GM18519 (cell line): ENCODE measurements at regions not wholly inside any gene's neighbourhood (a gene's known extent, or its start where the extent isn't known, plus 50 kb on each side); places are given as distances from the start of the nearest gene placed in this dataset.

Source experiments
- ATAC-seq: cut with Tn5 transposase; IDR thresholded peaks from one replicate; pipeline ENCODE4 v1.9.1; 2021; ENCODE audit warnings: mild to moderate bottlenecking, moderate library complexity; ENCODE audit not compliant: unreplicated experiment, low FRiP score

DNA sequence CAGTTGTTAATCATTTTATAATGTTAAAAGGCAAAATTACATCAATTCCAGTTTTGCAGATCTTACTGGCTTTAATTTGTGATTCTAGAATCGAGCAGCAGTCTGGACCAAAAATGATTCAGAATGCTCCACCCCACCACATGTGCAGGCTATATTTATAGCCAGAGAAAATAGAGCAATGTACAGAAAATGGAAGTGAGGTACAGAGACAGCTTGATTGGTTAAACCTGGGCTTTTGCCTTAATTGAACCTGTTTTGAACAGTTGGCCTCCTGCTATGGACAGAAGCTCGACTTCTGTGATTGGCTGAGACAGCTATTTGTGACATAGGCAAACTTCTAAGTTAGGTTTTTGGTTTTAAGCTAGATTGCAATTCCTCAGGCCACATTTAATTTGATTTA is 607.4 kb upstream of the MIR17HG start:
- no peak for ATAC-seq

DNA sequence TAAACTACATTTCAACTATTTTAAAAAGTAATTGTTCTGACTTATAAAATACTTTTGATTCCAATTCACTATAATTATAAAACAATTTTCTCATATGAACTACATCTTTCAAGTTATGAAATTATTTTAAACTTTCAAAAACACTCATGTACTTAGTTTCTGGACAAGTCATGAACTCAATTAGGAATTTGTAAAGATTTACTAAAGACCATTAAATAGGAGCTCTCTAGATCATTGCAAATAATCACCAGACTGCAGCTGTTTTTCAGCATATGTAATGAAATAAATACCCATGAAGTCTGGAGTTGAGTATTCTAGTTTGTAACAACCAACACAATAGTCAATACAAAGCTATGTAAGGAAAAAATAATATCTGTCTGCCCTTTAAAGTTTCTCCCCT is 605.1 kb upstream of the MIR17HG start:
- ATAC-seq = no peak

DNA sequence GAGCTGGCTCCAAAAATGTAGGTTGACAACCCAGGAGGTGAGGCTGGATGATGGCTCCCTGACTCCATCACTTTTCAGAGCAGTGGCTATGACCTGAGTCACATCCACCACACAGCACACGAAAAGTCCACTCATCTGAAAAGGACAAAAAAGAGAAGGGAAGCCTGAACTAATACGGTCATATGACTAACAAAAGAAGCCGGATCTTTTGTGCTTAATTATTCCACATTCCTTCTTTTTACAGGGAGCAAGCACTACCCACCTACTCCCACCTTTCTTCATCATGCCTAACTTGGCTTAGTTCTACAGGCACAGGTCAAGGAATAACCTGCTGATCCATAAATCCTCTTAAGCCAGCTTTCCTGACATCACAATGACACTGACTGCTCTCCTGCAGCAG is 601.3 kb upstream of the MIR17HG start:
- ATAC-seq = no peak

DNA sequence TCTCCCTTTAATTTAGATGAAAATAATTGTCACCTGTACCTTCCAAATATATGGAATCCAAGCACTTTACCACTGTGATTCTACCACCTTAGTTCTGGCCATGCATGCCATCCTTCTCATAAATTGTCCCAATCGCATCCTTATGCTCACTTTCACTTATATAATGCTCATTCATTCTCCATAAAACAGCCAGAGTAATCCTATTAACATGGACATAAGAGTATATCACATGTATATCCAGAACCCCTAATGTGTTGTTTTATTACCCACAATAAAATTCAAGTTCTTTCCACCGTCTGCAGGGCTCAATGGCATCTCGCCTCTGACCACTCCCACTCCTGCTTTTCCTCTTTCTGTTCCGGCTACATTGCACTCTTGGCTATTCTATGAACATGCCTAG is 597.5 kb upstream of the MIR17HG start:
- no peak for ATAC-seq

DNA sequence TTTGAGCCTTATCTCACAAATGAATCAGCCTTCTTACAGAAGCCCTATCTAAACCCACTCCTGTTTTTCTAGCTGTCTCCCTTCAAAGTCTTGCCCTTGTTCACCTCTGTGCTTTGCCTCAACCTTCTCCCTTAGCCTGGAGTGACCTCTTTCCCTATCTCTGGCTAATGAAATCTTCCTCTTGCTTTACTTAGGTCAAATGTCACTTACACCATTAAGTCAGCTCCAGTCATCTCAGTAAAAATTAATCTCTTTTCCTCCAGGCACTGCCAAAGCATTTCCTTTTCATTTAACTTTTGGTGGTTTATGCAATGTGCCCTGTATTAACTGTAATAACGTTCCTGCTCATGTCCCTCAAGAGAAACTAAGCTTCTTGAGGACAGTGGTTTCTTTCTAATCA is 596.5 kb upstream of the MIR17HG start:
- no peak for ATAC-seq

DNA sequence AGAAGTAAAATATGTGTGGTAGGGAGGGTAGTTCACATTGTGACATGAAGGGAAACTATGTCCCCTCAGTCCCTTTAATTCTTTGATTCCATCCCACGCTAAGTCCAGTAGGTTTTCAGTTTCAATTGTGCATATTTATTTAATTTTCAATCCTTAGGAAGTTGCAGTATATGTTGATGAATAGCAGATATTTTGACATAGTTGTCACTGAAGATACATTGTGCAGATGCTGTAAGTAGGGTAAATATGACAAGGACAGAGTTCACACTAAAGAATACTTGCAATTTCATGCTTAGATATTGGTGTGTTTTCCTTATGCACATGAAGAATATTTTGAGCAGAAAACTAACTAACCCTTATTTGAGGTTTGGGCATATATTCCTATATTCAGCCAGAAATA is 595.4 kb upstream of the MIR17HG start:
- no peak for ATAC-seq

DNA sequence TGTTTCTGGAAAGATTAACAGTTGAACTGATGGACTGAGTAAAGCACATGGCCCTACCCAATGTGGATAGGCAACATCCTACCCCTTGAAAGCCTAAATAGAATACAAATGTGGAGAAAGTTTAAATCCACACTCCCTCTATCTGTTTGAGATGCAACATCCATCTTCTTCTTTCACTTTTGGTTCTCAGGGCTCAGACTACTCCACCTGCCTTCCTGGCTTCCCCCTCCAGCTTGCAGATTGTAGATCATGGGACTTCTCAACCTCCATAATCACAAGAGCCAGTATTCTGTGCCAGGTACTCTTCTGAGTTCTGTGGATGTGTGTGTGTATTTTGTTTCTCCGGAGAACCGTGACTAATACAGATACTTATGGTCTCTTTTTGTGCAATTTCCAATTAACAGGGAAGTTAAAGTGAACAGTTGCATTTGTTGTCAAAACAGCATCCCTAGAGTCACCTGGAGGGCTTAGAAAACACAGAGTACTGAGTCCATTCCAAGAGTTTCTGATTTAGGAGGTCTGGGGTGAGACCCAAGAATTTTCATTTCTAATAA is 590.3 kb upstream of the MIR17HG start:
- ATAC-seq = no peak

DNA sequence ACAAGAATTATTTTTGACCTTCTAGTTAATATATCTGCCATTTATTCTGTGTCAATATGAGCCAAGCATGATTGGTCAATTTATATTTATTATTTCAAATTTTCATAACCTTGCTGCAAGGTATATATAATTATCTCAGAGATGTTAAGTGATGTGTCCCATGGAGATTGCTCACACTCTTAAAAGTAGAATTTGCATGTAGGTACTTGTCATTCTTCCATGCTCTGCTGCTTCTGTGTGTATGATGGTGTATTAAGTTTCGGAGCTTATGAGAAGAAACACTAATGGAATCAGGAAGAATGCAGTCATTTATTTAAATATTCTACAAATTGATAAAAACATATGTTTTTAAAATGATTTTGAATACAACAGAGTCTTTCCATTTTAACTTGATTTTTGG is 586.8 kb upstream of the MIR17HG start:
- ATAC-seq = no peak

DNA sequence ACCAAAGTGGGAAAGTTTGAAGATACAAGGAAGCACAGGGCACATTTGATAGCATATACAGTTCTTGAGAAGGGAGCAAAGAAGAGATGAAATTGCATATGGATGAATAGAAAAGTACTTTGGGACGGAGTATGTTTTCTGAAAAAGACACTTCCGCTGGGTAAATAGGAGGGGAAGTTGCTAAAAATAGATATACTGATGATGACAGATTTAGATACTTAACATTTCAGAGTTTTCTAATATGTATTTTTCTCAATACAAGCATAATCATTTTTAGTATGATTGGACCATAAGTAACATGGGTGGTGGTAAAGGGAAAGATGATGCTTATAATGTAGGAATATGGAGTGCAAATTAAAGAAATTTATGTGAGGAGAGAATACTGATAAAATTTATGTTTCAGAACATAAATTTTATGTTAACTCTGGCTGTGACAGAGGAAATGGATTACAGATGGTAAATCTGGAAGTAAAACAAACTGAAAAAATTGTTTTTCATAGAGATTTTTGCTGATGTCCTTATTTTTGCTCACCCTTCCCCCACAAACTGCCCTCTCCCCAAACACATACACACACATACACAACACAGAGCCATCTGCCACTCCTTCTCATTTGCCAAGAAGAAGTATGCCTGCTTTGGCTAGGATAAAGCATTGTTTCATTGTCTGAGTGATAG is 583.9 kb upstream of the MIR17HG start:
- no peak for ATAC-seq

DNA sequence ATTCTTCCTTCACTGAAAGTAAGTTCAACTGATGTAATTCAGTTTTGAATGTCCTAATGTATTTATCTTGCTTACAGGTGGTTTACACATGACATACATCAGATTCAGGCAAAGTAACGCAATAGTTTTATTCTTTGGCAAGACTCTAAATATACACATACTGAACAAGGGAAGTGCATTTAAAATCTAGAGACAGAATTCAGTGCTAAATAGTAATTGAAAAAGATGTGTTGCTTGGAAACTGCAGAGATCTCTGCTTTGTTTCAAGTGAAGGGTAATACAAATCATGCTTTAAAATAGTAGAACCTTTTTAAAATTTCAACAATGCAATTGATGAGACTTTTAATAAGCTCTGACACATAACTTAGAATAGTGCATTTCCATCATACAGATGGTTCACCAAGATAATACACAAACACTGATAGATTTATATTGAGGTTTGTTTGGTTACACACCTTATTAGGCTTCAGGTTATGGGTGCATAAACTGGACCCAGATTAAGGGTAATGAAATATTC is 581.0 kb upstream of the MIR17HG start:
- ATAC-seq = no peak

DNA sequence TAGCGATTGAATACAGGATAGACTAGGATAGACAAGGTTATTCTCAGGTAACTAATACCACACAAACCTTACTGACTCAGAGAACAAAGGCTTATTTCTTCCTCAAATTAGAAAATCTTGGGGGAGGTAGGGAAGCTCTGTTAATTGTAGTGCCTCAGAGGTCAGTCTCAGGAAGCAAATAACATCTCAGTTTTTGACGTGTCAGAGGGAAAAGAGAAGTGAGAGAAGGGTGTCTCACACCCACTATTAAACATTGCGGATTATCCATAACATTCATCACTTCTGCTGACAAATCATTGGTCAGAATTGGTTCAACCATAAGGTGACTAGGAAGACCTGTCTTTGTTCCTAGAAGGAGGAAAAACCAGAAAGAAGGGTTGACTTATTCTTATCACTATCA is 579.4 kb upstream of the MIR17HG start:
- no peak for ATAC-seq

DNA sequence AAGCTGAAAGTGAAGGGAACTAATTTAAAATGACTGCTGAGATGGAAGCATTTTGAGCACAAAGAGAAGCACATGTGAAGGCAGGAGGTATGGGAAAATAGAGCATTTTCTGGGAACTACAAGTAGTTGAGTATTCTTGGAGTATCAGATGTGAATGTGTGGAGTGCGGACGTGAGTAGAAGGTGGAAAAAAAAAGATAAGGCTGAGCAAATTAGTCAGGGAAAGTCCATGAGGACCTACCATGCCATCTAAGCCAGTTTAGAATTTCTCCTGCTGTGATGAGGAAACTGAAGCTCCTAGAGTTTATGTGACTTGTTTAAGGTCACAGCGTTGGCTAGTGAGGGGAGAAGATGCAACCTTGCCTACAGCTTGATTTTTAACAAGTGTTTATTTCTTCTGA is 578.1 kb upstream of the MIR17HG start:
- ATAC-seq = no peak

DNA sequence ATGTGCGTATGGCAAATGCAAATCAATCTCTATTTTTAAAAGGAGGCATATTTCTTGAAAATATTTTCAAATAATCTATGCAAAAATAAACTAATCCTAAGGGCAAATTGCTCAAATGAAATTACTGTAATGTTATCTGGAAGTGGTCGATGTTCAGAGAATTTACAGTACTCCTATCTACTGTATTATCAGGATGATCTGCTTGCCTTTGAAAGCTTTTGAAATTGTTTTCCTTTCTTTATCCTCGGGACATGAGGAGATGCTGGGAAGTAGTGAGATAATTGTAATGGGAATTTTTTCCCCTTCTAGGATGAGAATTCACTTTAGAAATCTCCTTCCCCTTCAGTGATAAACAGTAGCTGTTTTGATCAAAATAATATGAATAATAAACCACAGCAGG is 577.2 kb upstream of the MIR17HG start:
- no peak for ATAC-seq

DNA sequence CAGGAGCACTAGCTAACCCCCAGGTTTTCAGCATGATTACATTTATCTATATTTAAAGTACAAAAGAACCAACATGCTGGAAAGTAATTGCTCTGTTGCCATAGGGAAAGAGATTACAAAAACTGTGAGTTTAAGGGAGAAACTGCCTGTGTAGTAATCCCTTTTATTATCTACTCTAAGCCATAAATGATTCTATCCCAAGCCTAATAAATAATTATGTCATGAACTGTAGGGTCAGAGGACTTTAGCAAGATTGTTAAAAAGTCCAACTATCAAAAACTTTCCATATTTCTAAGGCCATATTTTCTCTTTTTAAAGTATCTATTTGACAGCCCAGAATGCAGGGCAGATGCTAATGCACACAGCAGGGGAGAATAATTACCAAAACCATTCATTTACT is 573.8 kb upstream of the MIR17HG start:
- no peak for ATAC-seq

DNA sequence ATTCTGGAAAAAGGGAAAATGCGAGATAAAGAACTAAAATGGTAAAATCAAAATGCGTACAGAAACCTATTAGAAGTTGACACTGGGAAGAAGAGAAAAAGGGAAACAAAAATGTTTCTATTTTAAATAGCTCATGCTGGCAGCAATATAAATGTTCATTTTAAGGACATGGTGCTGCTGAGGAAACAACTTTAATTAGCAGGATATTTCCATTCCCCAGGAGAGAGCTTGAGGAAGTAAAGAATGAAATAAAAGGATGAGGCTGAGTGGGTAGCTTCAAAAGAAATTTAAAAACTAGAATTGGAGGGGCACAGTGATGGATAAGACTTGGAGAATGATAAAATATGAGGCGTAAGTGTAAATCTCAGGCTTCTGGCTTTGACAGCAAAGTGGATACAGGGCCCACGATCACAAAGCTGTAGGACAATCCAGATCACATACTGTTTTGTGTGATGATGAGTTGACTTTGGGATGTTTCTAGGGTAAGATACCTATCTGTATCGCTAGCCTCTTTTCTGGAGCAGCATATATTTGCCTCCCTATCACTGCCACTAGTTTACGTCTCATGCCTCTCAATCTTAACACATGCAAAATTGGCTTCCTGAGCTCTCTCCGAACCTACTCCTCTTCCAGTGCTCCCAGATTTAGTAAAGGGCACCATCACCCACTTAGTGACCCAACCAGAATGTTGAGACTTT is 571.3 kb upstream of the MIR17HG start:
- ATAC-seq = no peak

DNA sequence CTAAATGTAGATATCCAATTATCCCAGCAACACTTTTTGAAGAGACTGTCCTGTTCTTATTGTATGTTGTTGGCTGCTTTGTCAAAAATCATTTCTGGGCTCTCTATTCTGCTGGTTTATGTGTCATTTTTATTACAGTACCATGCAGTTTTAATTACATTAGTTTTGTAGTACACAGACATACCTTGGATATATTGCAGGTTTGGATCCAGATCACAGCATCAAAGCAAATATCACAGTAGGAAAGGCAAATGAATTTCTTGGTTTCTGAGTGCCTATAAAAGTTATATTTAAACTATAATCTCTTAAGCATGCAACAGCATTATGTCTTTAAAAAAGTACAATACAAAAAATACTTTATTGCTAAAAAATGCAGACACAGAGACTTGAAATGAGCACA is 564.2 kb upstream of the MIR17HG start:
- no peak for ATAC-seq

DNA sequence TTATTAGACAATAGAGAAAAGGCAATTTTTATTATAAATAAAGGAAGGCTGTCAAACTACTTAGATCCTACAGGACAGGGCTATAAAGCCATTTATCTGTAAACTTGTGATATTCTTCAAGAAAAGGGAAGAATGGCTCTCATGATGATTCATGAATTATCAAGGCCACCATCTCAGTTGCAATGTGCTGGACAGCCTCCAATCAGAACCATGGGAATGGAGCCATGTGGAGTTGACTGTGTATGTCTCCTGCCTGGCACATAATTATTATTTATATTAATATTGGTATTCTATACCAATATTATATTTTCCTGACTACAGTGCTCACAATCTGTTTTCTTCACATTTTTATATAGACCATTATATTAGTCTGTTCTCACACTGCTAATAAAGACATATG is 560.5 kb upstream of the MIR17HG start:
- no peak for ATAC-seq

DNA sequence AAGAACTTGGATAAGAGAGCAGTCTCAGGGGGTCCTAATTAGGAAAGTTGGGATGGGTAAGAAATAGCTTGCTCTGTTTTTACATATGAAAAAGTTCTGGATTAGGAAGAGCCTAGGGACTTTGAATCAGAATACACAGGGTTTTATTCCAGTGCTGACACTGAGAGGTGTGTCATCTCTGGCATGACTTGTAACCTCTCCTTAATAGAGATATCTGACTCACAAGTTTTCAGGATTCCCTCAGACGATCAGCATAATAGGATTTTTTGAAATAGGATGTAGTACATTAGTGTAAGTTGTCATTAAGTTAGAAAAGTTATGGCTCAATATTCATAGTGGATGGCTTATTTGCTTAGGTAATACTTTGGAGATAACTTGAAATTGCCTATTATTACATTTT is 555.2 kb upstream of the MIR17HG start:
- no peak for ATAC-seq

DNA sequence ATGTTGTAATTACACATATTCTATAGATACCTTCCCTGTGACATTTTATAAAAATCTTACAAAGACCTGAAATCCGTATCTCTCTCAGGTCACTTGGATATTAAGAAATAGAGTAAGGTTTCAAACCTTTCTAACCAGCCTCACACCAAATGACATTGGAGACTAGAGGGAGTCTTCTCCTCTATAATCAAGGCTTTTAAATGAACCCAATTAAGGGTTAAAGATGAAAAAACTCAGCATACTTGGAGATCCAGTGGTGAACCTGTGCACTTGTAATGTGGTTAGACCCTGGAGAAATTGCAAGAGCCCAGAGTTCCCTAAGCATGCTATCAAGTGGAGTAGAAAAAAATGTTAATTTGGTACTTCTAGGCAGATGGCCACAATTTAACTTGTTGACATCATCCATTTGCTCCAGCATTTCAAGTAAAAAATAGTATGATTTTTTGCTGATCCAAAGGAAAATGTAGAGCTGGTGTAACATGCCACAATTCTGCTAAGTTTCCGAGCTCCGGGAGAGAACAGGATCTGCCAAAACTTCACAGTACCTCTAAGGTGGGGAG is 554.1 kb upstream of the MIR17HG start:
- ATAC-seq = no peak

DNA sequence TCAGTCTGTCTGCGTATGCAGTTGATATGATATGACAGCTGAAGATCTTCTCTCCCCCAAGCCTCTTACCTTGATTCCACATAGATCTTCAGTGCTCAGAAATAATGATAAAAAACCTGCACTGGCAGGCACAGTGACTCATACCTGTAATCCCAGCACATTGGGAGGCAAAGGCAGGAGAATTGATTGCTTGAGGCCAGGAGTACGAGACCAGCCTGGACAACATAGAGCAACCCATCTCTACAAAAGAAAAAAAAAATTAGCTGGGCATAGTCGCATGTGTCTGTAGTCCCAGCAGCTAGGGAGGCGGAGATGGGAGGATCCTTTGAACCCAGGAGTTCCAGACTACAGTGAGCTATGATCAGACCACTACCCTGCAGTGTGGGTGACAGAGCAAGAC is 551.0 kb upstream of the MIR17HG start:
- no peak for ATAC-seq

DNA sequence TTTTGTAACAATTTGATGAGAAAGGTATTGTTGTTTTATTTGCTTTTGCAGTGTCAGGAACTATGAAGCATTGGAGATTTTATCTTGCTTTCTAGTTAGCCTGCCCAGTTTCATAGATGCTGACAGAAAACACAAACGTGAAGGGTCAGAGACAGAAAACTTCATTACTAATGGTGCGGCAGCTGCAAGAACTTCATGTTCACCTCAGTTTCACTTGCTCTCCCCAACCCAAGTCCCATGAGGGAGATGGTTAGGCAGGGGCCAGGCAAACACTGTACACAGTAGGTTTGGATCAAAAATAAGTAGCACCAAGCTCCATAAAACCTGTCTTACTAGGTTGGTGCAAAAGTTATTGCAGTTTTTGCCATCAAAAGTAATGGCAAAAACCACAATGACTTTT is 550.2 kb upstream of the MIR17HG start:
- no peak for ATAC-seq

DNA sequence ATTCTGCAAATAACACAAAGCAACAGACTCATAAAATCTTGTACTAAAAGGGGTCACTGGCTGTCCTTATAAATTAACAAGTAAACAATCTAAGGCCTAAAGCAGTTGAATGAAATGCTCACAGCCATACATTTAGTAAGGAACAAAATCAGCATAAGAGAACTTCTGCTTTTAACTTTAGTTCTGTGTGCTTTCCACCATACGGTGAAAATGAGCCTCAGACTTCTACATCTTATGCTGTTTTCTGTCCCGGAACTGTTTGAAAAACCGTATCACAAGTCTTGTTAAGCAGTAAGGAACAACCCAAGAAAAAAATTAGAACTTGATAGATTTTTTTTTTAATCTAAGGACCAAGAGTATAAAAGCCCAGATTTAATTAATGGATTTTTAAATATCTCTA is 549.1 kb upstream of the MIR17HG start:
- no peak for ATAC-seq
